SK-N-SH treated with all-trans-retinoic acid at 6 μM for 48 hours (cell line): ENCODE measurements at regions not wholly inside any gene's neighbourhood (a gene's known extent, or its start where the extent isn't known, plus 50 kb on each side); places are given as distances from the start of the nearest gene placed in this dataset.

ENCODE experiments used
- GLIS3 ChIP-seq: fragments of 250-450 bp; sonication (Bioruptor Pico); IDR thresholded peaks from 2 replicates; pipeline ENCODE4 v1.5.0; 2020; ENCODE audit warnings: mild to moderate bottlenecking, moderate library complexity
- ISL1 ChIP-seq: fragments of 250-450 bp; sonication (Bioruptor Pico); IDR thresholded peaks from 2 replicates; pipeline ENCODE4 v2.1.2; 2022; ENCODE audit warnings: mild to moderate bottlenecking, moderate library complexity
- PATZ1 ChIP-seq: fragments of 250-450 bp; sonication (Bioruptor Pico); IDR thresholded peaks from 2 replicates; pipeline ENCODE4 v1.8.0; 2020; ENCODE audit warnings: mild to moderate bottlenecking, moderate library complexity, borderline replicate concordance
- POU6F1 ChIP-seq: fragments of 250-450 bp; sonication (Bioruptor Pico); IDR thresholded peaks from 2 replicates; pipeline ENCODE4 v1.8.0; 2021; ENCODE audit warnings: low read depth, mild to moderate bottlenecking, moderate library complexity, borderline replicate concordance
- RARB ChIP-seq: fragments of 250-450 bp; sonication (Bioruptor Pico); IDR thresholded peaks from 2 replicates; pipeline ENCODE4 v1.8.0; 2021; ENCODE audit warnings: mild to moderate bottlenecking, moderate library complexity
- TOX ChIP-seq: fragments of 250-450 bp; sonication (Bioruptor Pico); IDR thresholded peaks from 2 replicates; pipeline ENCODE4 v1.8.0; 2021; ENCODE audit warnings: mild to moderate bottlenecking, moderate library complexity, borderline replicate concordance
- TSHZ2 ChIP-seq: fragments of 250-450 bp; sonication (Bioruptor Pico); IDR thresholded peaks from 2 replicates; pipeline ENCODE4 v1.5.0; 2020; ENCODE audit warnings: mild to moderate bottlenecking, moderate library complexity
- ZC3H10 ChIP-seq: fragments of 250-450 bp; sonication (Bioruptor Pico); IDR thresholded peaks from 2 replicates; pipeline ENCODE4 v1.5.1; 2021; ENCODE audit warnings: mild to moderate bottlenecking, moderate library complexity

GRCh38 chr13:81480634-81481033 lies 1139.7 kb upstream of the SPRY2 start:
- TF ChIP-seq GLIS3 (CRISPR knock-in tag): no peak
- no peak for TF ChIP-seq TOX
- no peak for TF ChIP-seq PATZ1 (CRISPR knock-in tag)
- no peak for TF ChIP-seq POU6F1 (CRISPR knock-in tag)
- TF ChIP-seq ISL1 (CRISPR knock-in tag): no peak
- no peak for TF ChIP-seq RARB (CRISPR knock-in tag)
- no peak for TF ChIP-seq ZC3H10
- TF ChIP-seq TSHZ2 (CRISPR knock-in tag): no peak
